A673 (cell line): ENCODE measurements at regions not wholly inside any gene's neighbourhood (a gene's known extent, or its start where the extent isn't known, plus 50 kb on each side); places are given as distances from the start of the nearest gene placed in this dataset.

Source experiments
- BruUV-seq: library from RNA; stranded (reverse); fragments of 400-500 nt; replicated peaks from 2 replicates; lab custom pipeline; 2021; lab: Mats Ljungman, UMichigan
- CTCF ChIA-PET: fragments of 300-600 bp; sonication (Branson Sonifier 250); formaldehyde crosslinking; loops from one replicate; lab custom pipeline; 2022; ENCODE audit warnings: antibody characterized with exemption; lab: Charles Lee
- POLR2A ChIA-PET: fragments of 300-600 bp; sonication (Branson Sonifier 250); formaldehyde crosslinking; loops from one replicate; lab custom pipeline; 2022; ENCODE audit warnings: antibody characterized with exemption; ENCODE audit not compliant: low non-redundant PET; lab: Charles Lee
- DNase-seq: peaks from one replicate; pipeline ENCODE4 v3.0.0-alpha.2; 2015; ENCODE audit warnings: low spot score
- H3K27ac ChIP-seq: fragments of 200-600 bp; sonication (generic); 2 replicates; pipeline ENCODE4 v1.5.1; 2016; ENCODE audit warnings: mixed run types, low read depth, mild to moderate bottlenecking, mixed read lengths, antibody characterized with exemption, low read length; ENCODE audit not compliant: poor library complexity, severe bottlenecking
- H3K27me3 ChIP-seq: fragments of 200-600 bp; sonication (generic); replicated peaks from 2 replicates; pipeline ENCODE4 v1.6.1; 2017; ENCODE audit warnings: mixed run types, low read depth, mild to moderate bottlenecking, mixed read lengths, antibody characterized with exemption, low read length; ENCODE audit not compliant: insufficient read depth, poor library complexity
- H3K36me3 ChIP-seq: fragments of 200-600 bp; sonication (generic); 2 replicates; pipeline ENCODE4 v1.6.1; 2016; ENCODE audit warnings: mixed run types, mild to moderate bottlenecking, mixed read lengths, antibody characterized with exemption, low read length; ENCODE audit not compliant: insufficient read depth, poor library complexity, severe bottlenecking
- H3K4me1 ChIP-seq: fragments of 200-600 bp; sonication (generic); 2 replicates; pipeline ENCODE4 v1.6.1; 2017; ENCODE audit warnings: mixed run types, mild to moderate bottlenecking, mixed read lengths, antibody characterized with exemption, low read length; ENCODE audit not compliant: insufficient read depth, poor library complexity, severe bottlenecking
- H3K4me3 ChIP-seq: fragments of 200-600 bp; sonication (generic); 2 replicates; pipeline ENCODE4 v1.5.1; 2016; ENCODE audit warnings: low read depth, mixed run types, mild to moderate bottlenecking, mixed read lengths, low read length; ENCODE audit not compliant: poor library complexity, severe bottlenecking
- H3K9me3 ChIP-seq: fragments of 200-600 bp; sonication (generic); 2 replicates; pipeline ENCODE4 v1.6.1; 2016; ENCODE audit warnings: mixed run types, low read depth, mild to moderate bottlenecking, mixed read lengths, antibody characterized with exemption, low read length; ENCODE audit not compliant: poor library complexity, severe bottlenecking
- EZH2 ChIP-seq: fragments of 200-600 bp; sonication (generic); IDR thresholded peaks from 2 replicates; pipeline ENCODE4 v1.6.1; 2017; ENCODE audit warnings: borderline replicate concordance, low read depth, mild to moderate bottlenecking, mixed read lengths, antibody characterized with exemption, low read length; ENCODE audit not compliant: poor library complexity, severe bottlenecking
- intact Hi-C: fragments of 100-400 bp; cut with micrococcal nuclease; formaldehyde crosslinking; loops from one replicate; pipeline ENCODE4 v1.10.0; 2022; ENCODE audit not compliant: unreplicated experiment
- TF ChIP-seq, protein P1 (sequence below): fragments of 300-800, 200-600 bp; sonication (generic); conservative IDR thresholded peaks from 2 replicates; pipeline ENCODE4 v1.5.1; 2017; ENCODE audit warnings: low read depth, mild to moderate bottlenecking, antibody characterized with exemption, low read length, moderate library complexity, mixed read lengths

DNA sequence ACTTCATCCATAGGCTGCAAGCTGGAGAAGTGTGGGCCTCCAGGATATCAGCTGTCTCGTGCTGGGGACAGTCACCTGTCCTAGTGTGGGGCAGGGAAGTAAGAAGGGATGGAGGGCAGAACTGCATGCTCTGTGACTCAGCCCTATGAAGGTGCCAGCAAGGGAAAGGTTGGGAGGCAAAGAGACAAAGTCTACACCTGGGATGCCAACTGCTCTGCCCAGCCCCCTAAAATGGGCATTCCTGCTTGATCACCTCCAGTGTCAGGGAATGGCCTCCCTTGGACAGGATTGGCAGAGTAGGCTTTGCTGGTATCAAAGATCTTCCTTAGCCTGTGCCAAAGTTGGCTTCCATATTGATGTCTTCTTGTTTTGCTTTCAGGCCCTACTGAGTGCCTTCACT, 335.0 kb downstream of the BCL11B start:
- BruUV-seq, result no TSS peak
- ChIA-PET POLR2A (no interaction called here), CTCF (no interaction called here)
- H3K4me3 ChIP-seq, result no peak overlapping the region
- H3K36me3 ChIP-seq, result no peaks in the 10 kb centered on the region
- no peaks in the 10 kb centered on the region for H3K9me3 ChIP-seq
- H3K4me1 ChIP-seq, result no peaks in the 10 kb centered on the region
- peaks cover 10% of the 10 kb centered on the region for H3K27me3 ChIP-seq
- no peak overlapping the region for H3K27ac ChIP-seq
- TF ChIP-seq, protein P1, sequence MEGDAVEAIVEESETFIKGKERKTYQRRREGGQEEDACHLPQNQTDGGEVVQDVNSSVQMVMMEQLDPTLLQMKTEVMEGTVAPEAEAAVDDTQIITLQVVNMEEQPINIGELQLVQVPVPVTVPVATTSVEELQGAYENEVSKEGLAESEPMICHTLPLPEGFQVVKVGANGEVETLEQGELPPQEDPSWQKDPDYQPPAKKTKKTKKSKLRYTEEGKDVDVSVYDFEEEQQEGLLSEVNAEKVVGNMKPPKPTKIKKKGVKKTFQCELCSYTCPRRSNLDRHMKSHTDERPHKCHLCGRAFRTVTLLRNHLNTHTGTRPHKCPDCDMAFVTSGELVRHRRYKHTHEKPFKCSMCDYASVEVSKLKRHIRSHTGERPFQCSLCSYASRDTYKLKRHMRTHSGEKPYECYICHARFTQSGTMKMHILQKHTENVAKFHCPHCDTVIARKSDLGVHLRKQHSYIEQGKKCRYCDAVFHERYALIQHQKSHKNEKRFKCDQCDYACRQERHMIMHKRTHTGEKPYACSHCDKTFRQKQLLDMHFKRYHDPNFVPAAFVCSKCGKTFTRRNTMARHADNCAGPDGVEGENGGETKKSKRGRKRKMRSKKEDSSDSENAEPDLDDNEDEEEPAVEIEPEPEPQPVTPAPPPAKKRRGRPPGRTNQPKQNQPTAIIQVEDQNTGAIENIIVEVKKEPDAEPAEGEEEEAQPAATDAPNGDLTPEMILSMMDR, result no peak
- TF ChIP-seq EZH2, result no peak
- DNase-seq, result no peak
- intact Hi-C loops, result no loop called here

DNA sequence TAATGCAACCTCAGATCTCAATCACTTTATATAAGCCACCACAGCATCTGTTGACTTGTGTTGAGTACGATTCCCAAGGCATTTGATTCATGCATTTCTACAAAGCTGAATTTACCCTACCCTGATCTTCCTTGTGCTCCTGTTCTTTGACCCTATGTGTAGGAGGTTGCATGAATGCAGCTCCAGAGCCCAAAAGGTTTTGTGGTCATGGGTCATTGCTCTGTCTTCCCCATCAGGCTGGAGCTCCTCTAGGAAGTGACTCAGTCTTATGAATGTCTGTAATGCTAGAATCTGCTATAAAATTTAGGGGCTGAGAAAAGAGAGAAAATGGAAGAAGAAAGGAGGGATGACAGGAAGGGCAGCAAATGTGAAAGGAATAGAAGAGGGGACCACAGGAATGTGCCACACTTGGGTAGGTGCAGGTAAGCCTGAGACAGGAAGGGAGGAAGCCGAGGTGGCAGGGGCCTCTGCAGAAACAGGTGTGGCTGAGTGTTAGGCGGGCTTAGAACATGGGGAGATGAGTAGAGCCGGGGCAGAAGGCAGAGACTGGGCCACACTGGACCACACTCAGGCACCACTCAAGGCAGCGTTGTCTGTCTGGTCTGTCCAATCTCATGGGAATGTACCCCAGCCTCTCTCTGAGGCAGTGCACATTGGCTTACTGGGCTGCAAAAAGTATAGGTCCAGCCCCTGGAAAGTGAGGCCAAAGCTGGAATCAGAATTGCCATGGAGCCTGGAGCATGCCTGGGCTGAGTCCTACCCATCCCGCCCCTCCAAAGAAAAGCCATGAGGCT, 334.1 kb downstream of the BCL11B start:
- TF ChIP-seq, protein P1, result no peak
- no peak for TF ChIP-seq EZH2
- H3K27me3 ChIP-seq, result peaks cover 10% of the 10 kb centered on the region
- BruUV-seq, result no TSS peak
- no peaks in the 10 kb centered on the region for H3K4me1 ChIP-seq
- ChIA-PET POLR2A (no interaction called here), CTCF (no interaction called here)
- no peaks in the 10 kb centered on the region for H3K36me3 ChIP-seq
- DNase-seq, result no peak
- H3K9me3 ChIP-seq, result no peaks in the 10 kb centered on the region
- intact Hi-C loops, result no loop called here
- no peak overlapping the region for H3K27ac ChIP-seq
- no peak overlapping the region for H3K4me3 ChIP-seq

DNA sequence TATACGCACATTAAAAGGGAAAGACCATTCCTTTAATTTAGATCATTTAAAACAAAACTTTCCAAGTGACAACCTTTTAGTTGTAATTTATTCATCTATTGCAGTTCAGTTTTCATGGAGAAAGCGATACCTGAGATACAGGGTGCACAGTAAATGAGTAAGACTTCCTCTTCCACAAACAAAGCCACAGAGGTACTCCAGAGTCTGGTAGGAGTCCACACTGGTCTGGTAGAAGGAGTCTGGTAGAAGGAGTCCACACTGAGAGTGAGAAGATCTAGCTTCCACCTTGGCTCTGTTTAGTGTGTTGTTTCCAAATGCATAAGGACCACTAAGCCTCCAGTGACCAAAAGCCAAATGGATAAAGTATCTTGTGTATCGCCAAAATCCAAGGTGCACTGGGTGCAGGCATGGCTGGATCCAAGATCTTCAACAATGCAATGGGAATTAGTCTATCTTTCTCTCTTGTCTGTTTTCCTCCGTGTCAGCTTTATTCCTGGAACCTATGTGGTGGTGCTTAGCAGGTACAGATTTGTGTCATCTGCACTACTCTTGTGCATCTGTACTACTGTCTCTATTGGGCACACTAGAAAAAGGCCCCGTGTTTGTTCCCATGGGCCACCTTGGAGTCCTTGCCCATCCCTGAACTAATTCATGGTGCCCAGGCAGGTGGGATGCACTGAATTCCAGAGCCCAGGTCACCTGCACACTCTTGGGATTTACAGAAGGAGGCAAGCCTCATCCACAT, 331.1 kb downstream of the BCL11B start:
- no peak overlapping the region for H3K27ac ChIP-seq
- H3K27me3 ChIP-seq, result peaks cover 10% of the 10 kb centered on the region
- TF ChIP-seq EZH2, result no peak
- TF ChIP-seq, protein P1, result no peak
- intact Hi-C loops, result no loop called here
- ChIA-PET POLR2A (no interaction called here), CTCF (no interaction called here)
- BruUV-seq, result no TSS peak
- no peaks in the 10 kb centered on the region for H3K36me3 ChIP-seq
- no peak for DNase-seq
- H3K4me3 ChIP-seq, result no peak overlapping the region
- no peaks in the 10 kb centered on the region for H3K4me1 ChIP-seq
- H3K9me3 ChIP-seq, result no peaks in the 10 kb centered on the region
